ENCODE measurements at regions not wholly inside any gene's neighbourhood (a gene's known extent, or its start where the extent isn't known, plus 50 kb on each side); places are given as distances from the start of the nearest gene placed in this dataset.
A peak's percentile ranks its signal among the peaks of the same experiment; 100 is the strongest.

GRCh38 chr5:138641547-138642298 is 66.5 kb upstream of the HSPA9 start:
- TF ChIP-seq, protein P1, sequence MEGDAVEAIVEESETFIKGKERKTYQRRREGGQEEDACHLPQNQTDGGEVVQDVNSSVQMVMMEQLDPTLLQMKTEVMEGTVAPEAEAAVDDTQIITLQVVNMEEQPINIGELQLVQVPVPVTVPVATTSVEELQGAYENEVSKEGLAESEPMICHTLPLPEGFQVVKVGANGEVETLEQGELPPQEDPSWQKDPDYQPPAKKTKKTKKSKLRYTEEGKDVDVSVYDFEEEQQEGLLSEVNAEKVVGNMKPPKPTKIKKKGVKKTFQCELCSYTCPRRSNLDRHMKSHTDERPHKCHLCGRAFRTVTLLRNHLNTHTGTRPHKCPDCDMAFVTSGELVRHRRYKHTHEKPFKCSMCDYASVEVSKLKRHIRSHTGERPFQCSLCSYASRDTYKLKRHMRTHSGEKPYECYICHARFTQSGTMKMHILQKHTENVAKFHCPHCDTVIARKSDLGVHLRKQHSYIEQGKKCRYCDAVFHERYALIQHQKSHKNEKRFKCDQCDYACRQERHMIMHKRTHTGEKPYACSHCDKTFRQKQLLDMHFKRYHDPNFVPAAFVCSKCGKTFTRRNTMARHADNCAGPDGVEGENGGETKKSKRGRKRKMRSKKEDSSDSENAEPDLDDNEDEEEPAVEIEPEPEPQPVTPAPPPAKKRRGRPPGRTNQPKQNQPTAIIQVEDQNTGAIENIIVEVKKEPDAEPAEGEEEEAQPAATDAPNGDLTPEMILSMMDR (IDR thresholded peaks at IDR 0.05; ENCODE audit: insufficient read depth, low read depth, low read length) = peak; percentile 90
- peak; percentile 69 for DNase-seq (ENCODE audit: low read depth)
- no peak overlapping the region for H3K4me3 ChIP-seq (ENCODE audit: low read depth, low read length)

GRCh38 chr5:138640646-138641254 is 65.5 kb upstream of the HSPA9 start:
- DNase-seq (ENCODE audit: low read depth) = no peak
- TF ChIP-seq, protein P1 (IDR thresholded peaks at IDR 0.05; ENCODE audit: insufficient read depth, low read depth, low read length) = no peak
- no peak overlapping the region for H3K4me3 ChIP-seq (ENCODE audit: low read depth, low read length)

DNA sequence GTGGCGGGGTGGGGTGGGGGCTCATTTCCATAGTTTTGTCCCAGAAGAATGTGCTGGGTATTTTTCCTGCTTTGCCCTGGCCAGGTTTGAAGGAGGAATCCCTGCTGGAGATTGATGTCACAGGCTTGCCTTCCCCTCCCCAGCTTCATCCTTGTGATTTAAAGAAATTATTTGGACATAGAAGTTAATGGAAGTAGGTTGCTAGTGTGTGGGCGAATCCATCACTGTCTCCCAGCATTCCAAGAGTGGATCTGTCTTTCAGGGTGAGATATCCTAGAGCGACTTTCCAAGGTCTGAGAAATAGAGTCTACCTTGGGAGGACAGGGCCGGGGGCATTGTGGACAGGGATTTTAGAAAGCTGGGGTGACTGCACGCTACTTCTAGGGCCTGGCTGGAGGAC is 64.9 kb upstream of the HSPA9 start:
- H3K4me3 ChIP-seq (ENCODE audit: low read depth, low read length) = no peak overlapping the region
- TF ChIP-seq, protein P1 (IDR thresholded peaks at IDR 0.05; ENCODE audit: insufficient read depth, low read depth, low read length) = no peak
- no peak for DNase-seq (ENCODE audit: low read depth)

DNA sequence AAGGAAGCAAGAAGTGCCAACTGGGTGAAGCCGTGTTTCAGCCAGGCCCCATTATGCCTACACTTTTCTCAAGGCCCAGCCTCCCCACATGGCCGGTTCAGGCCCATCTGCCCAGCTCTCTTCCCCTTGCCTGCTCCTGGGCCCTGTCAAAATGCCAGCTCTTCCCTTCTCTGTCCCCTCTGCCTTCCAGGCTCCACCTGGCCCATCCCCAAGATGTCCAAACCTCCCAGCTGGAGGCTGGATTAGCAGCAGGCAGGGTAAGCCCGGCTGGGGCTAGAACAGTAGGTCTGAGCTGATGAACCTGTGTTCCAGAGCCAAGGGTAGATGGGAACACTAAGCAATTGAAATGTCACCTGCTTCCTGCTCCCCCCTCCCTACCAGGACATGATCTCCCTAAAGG is 64.1 kb upstream of the HSPA9 start:
- H3K4me3 ChIP-seq (ENCODE audit: low read depth, low read length) = no peak overlapping the region
- TF ChIP-seq, protein P1 (IDR thresholded peaks at IDR 0.05; ENCODE audit: insufficient read depth, low read depth, low read length) = no peak
- DNase-seq (ENCODE audit: low read depth) = no peak

DNA sequence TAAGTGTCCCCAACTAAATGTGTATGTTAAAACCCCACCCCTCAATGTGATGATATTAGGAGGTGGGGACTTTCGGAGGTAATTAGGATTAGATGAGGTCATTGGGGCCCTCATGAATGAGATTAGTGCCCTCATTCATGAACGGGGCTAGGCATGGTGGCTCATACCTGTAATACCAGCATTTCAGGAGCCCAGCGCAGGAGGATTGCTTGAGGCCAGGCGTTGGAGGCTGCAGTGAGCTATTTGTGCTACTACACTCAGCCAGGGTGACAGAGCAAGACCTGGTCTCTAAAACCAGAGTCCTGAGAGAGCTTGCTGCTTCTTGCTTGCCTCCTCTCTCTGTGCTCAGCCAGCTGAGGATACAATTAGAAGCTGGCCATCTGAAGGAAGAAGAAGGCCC is 62.1 kb upstream of the HSPA9 start:
- TF ChIP-seq, protein P1 (IDR thresholded peaks at IDR 0.05; ENCODE audit: insufficient read depth, low read depth, low read length) = no peak
- no peak overlapping the region for H3K4me3 ChIP-seq (ENCODE audit: low read depth, low read length)
- no peak for DNase-seq (ENCODE audit: low read depth)

GRCh38 chr5:138636398-138636944 is 61.3 kb upstream of the HSPA9 start:
- no peak for DNase-seq (ENCODE audit: low read depth)
- TF ChIP-seq, protein P1 (IDR thresholded peaks at IDR 0.05; ENCODE audit: insufficient read depth, low read depth, low read length) = no peak
- H3K4me3 ChIP-seq (ENCODE audit: low read depth, low read length) = no peak overlapping the region

Measured in fibroblast of villous mesenchyme (primary cell).